HG03520 (cell line): ENCODE measurements at regions not wholly inside any gene's neighbourhood (a gene's known extent, or its start where the extent isn't known, plus 50 kb on each side); places are given as distances from the start of the nearest gene placed in this dataset.
"Not testable (repeated sequence)": the region's sequence is repeated elsewhere in the genome, so short reads cannot be mapped to it uniquely, and the experiment has no call there.

Experiments used
- ATAC-seq: cut with Tn5 transposase; IDR thresholded peaks from one replicate; pipeline ENCODE4 v1.9.1; 2021; ENCODE audit warnings: mild to moderate bottlenecking, moderate library complexity; ENCODE audit not compliant: unreplicated experiment

DNA sequence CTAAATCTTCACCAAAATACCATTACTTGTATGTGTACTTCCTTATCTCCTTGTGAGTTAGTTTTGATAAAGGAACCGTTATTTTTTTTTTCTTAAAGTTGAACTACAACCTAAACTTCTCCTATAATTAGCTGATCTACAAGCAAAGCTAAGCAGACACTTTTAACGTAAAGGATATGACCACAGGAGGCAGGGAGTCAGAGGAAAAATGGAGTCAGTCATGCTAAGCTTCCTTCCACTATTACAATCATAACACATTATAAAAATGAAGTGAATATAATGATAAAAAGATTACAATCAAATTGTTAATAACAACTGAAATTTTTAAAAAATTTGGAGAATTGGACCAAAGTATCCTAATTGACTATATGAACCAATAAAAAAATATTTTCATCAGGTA lies 892.6 kb downstream of the KCNT2 start:
- ATAC-seq: no peak

GRCh38 chr1:195714248-195714647 lies 894.0 kb downstream of the KCNT2 start:
- ATAC-seq: no peak

DNA sequence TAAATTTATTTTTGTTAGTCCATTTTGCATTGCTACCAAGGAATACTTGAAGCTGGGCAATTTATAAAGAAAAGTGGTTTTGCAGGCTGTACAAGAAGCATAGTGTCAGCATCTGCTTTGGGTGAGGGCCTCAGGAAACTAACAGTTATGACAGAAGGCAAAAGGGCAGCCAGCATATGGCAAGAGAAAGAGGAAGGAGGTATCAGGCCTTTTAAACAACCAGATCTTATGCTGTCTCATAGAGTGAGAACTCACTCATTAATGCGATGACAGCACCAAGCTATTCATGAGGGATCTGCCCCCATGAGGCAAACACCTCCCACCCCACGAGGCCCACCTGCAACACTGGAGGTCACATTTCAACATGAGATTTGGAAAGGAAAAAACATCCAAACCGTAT lies 898.4 kb downstream of the KCNT2 start:
- no peak for ATAC-seq

DNA sequence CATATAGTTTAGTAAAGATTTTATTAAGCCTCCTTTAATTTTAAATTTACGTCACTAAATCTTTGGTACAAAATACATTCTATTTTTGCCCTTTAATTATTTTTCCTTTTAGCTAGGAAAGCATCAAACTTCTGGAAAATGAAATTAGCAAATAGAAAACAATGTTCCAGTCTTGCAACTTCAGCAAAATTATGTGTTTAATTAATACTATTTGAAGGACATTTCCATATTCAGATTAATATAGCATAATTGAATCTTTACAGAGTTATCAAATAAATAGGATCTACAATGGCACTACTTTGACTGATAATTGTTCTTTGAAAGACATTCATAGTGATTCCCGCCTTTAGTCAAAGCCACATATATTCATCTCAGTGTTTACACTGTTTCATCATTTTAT lies 904.2 kb downstream of the KCNT2 start:
- no peak for ATAC-seq

- ATAC-seq: no peak
Measured at GRCh38 chr1:195701149-195701548, 907.1 kb downstream of the KCNT2 start.

DNA sequence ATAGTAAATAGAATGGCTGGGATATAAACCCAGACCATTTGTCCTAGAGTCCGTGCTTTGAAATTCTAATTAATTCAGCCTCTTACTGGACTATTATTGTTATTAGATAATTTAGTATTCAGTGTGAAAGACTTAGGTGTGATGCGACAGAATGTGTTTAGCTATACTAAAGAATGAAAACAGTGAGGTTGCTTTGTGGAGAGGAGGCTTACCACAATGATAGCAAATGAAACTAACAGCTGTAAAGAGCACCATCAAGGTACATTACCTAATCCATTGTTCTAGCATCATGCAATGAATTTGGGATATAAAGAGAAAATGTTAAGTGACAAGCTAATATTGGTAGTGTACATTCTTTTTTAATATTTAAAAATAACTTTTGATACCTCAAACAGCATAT lies 911.1 kb downstream of the KCNT2 start:
- peak; percentile 100 for ATAC-seq

GRCh38 chr1:195686764-195687163 lies 921.5 kb downstream of the KCNT2 start:
- no peak for ATAC-seq

DNA sequence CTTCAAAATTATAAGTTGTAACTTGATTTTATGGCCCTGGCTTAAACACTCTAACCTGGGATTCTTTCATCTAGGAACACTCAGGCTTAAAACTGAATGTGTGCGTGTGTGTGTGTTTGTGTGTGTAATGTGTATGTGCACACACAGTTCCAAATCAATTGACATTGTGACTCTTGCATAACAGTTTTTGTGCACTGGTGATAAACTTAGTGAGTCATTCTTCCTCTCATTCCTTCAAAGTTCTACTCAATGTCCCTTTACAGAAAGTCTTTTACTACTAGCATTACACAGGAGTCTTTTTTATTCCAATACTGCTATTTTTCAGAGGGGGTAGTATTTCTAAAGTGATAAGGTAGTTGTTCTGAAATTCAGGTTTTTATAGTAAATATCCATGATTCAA lies 943.6 kb downstream of the KCNT2 start:
- ATAC-seq: no peak

DNA sequence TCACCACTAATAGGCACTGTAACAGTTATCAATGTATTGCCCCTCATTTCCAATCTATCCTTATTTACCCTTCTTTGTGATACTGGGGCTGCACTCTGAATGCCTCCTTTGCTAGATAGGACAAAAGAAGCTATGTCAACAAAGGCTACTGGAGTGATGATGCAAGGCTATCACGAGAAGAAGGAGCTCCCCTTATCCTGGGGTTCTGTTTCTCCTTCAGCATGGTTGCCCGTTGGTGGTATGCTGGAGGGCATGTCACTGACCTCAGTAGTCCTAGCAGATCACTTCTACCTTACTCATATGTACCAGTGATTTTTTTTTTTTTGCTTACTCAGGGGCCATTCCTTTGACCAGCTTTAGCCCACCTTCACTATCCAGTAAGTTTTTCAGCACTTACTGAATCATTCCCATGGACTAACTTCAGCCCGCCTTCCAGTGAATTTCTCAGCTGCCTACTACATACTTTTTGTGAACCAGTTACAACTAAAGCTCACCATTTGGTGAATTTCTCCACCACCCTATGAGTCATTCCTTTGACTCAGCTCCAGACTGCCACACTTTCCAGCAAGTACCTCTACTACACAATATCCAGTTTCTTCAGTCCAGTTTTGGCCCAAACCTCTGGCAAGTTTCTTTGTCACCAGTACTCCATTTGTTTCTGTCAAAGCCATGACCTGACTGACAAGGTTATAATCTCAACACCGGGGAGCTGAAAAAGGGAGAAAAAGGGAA lies 944.5 kb downstream of the KCNT2 start:
- no peak for ATAC-seq

- no peak for ATAC-seq
Measured at GRCh38 chr1:195656780-195657179, 951.5 kb downstream of the KCNT2 start.

DNA sequence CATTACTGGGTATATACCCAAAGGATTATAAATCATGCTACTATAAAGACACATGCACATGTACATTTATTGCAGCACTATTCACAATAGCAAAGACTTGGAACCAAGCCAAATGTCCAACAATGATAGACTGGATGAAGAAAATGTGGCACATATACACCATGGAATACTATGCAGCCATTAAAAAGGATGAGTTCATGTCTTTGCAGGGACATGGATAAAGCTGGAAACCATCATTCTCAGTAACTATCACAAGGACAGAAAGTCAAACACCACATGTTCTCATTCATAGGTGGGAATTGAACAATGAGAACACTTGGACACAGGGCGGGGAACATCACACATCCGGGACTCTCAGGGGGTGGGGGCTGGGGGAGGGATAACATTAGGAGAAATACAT lies 959.4 kb downstream of the KCNT2 start:
- ATAC-seq: not testable (repeated sequence)

GRCh38 chr1:195637539-195637938 lies 970.7 kb downstream of the KCNT2 start:
- no peak for ATAC-seq

DNA sequence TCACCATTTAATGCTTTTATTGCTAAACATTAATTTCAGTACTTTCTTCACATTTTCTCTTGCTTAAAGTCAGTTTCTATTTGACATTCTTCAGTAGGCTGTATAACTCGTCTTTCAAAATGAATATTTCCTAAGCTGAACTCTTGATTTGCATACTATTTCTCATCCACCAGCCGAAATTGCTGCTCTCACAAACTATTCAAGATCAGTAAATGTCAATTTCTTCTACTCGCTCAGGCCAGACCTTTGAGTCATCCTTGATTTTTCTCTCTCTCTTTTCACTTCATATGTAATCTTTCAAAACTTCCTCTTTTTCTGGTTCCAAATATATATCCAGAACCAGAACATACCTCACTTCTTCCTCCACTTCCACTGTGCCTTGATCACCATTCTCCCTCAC lies 990.0 kb downstream of the KCNT2 start:
- no peak for ATAC-seq

DNA sequence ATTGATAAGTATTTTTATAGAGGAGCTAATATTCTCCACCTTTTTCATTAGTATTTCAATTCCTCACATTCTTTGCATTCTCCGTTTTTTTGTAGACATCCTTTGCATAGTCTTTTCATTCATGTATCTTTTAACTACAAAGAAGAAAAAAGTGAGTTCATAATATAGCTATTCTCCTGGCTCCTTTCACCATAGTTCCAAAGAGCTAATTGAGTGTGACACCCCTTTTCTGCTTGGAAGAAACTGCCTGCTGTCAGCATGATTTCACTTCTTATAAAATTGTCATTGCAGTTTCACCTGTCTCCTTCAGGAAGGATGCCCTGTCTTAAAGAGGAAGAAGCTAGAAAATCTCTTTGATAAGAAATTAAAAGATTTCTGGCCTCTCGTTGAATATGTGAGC lies 991.1 kb downstream of the KCNT2 start:
- no peak for ATAC-seq

GRCh38 chr1:195608883-195609282 lies 999.4 kb downstream of the KCNT2 start:
- ATAC-seq: no peak

DNA sequence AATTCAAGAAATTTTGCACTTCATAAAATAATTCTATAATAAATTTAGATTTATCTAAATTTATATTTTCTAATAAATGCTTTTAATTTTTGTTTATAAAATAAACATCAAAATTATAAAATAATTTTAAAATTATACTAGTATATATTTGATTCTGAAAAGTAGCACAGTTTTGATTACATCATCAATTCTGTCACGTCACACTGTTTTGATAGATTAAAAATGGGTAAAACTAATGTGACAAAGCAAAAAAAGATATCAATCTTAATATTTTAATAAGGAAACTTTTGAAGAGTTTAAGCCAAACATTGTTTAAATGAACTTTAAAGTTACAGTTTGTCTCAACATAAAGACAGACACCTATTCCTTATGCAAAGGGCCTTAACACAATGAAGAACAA lies 1001.8 kb downstream of the KCNT2 start:
- no peak for ATAC-seq

GRCh38 chr1:195604287-195604686 lies 1004.0 kb downstream of the KCNT2 start:
- no peak for ATAC-seq

GRCh38 chr1:195597891-195598290 lies 1010.3 kb downstream of the KCNT2 start:
- ATAC-seq: no peak

- ATAC-seq: no peak
Measured at GRCh38 chr1:195594773-195595172, 1013.5 kb downstream of the KCNT2 start.

DNA sequence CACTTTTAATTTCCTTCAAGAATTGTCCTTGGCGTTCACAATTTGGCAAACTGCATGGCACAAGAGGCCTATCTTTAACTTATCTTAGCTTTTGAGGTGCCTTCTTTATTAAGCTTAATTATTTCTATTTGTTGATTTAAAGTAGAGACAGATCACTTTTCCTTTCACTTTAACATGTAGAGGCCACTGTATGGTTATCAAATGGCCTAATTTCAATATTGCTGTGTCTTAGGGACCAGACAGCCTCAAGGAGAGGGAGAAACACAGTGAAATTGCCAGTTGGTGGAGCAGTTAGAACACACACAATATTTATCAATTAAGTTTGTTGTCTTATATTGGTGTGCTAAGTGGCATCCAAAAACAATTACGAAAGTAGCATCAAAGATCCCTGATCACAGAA lies 1013.9 kb downstream of the KCNT2 start:
- no peak for ATAC-seq

GRCh38 chr1:195591917-195592672 lies 1016.1 kb downstream of the KCNT2 start:
- no peak for ATAC-seq

- no peak for ATAC-seq
Measured at GRCh38 chr1:195590649-195591048, 1017.6 kb downstream of the KCNT2 start.
